Hepatocyte (in vitro differentiated cells): ENCODE measurements at regions not wholly inside any gene's neighbourhood (a gene's known extent, or its start where the extent isn't known, plus 50 kb on each side); places are given as distances from the start of the nearest gene placed in this dataset.

ENCODE experiments used
- DNase-seq: peaks from one replicate; pipeline ENCODE4 v3.0.0-alpha.2; 2016; ENCODE audit warnings: low spot score
- H2AFZ ChIP-seq: fragments of 200-600 bp; sonication (generic); 2 replicates; pipeline ENCODE4 v1.6.0; 2016; ENCODE audit warnings: antibody characterized with exemption, mild to moderate bottlenecking
- H3K27ac ChIP-seq: fragments of 200-600 bp; sonication (generic); 2 replicates; pipeline ENCODE4 v1.5.1; 2016; ENCODE audit warnings: mild to moderate bottlenecking
- H3K27me3 ChIP-seq: fragments of 200-600 bp; sonication (generic); 2 replicates; pipeline ENCODE4 v1.6.1; 2016
- H3K36me3 ChIP-seq: fragments of 200-600 bp; sonication (generic); replicated peaks from 2 replicates; pipeline ENCODE4 v1.5.1; 2016; ENCODE audit warnings: low read depth; ENCODE audit not compliant: insufficient read depth
- H3K4me1 ChIP-seq: fragments of 200-600 bp; sonication (generic); 2 replicates; pipeline ENCODE4 v1.5.1; 2016; ENCODE audit warnings: mild to moderate bottlenecking, moderate library complexity; ENCODE audit not compliant: insufficient read depth
- H3K4me2 ChIP-seq: fragments of 200-600 bp; sonication (generic); 2 replicates; pipeline ENCODE4 v1.6.0; 2016
- H3K4me3 ChIP-seq: fragments of 200-600 bp; sonication (generic); 2 replicates; pipeline ENCODE4 v1.5.1; 2016; ENCODE audit warnings: mild to moderate bottlenecking
- H3K79me2 ChIP-seq: fragments of 200-600 bp; sonication (generic); 2 replicates; pipeline ENCODE4 v1.6.0; 2017; ENCODE audit warnings: mild to moderate bottlenecking
- H3K9me2 ChIP-seq: fragments of 200-600 bp; sonication (generic); replicated peaks from 2 replicates; pipeline ENCODE4 v1.6.0; 2017; ENCODE audit warnings: mild to moderate bottlenecking; ENCODE audit not compliant: insufficient read depth
- H3K9me3 ChIP-seq: fragments of 200-600 bp; sonication (generic); 2 replicates; pipeline ENCODE4 v1.5.1; 2016; ENCODE audit warnings: low read depth, mild to moderate bottlenecking
- H4K20me1 ChIP-seq: fragments of 200-600 bp; sonication (generic); 2 replicates; pipeline ENCODE4 v1.6.0; 2016; ENCODE audit warnings: mild to moderate bottlenecking; ENCODE audit not compliant: insufficient read depth, poor library complexity, severe bottlenecking
- CTCF ChIP-seq: fragments of 200-600 bp; sonication (generic); IDR thresholded peaks from 2 replicates; pipeline ENCODE4 v1.5.1; 2016; ENCODE audit warnings: antibody characterized with exemption, mild to moderate bottlenecking; ENCODE audit not compliant: poor library complexity
- EZH2 ChIP-seq: fragments of 200-600 bp; sonication (generic); IDR thresholded peaks from 2 replicates; pipeline ENCODE4 v1.6.1; 2016; ENCODE audit warnings: antibody characterized with exemption, mild to moderate bottlenecking, borderline replicate concordance
- EZH2phosphoT487 ChIP-seq: fragments of 200-600 bp; sonication (generic); IDR thresholded peaks from one replicate; pipeline ENCODE4 v1.6.1; 2018; ENCODE audit warnings: antibody characterized with exemption, mild to moderate bottlenecking, low read depth, moderate library complexity; ENCODE audit not compliant: unreplicated experiment, severe bottlenecking
- WGBS: methylation state at CpG from one replicate; pipeline ENCODE4 v1.1.6; 2016; ENCODE audit warnings: low lambda C conversion rate; ENCODE audit errors: missing lambda C conversion rate; 5-methylcytosine and 5-hydroxymethylcytosine counted together

DNA sequence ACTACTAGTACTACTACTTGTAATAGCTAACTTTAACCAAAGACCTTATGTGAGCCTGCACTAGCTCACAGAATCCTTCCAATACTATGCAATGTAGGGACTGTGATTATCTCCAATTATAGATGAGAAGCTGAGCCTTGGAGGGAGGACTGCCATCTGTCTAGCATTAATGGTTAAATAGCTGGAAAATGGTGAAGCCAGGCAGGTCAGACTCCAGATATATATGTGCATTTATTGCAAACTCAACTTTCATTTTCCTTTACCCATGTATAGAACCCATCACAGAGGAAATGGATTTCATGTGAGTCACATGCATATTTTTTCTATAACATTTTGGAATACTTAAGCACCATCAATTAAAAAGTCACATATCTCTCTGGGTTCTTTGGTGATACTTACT is 229.9 kb downstream of the BCAS1 start:
- TF ChIP-seq EZH2phosphoT487 (no peak), EZH2 (no peak), CTCF (no peak)
- no peak overlapping the region for H3K4me2 ChIP-seq
- H3K9me2 ChIP-seq, result no peaks in the 10 kb centered on the region
- H3K79me2 ChIP-seq, result no peaks in the 10 kb centered on the region
- H3K9me3 ChIP-seq, result no peaks in the 10 kb centered on the region
- no peak overlapping the region for H3K27ac ChIP-seq
- no peak overlapping the region for H3K4me3 ChIP-seq
- H3K36me3 ChIP-seq, result no peaks in the 10 kb centered on the region
- H4K20me1 ChIP-seq, result no peaks in the 10 kb centered on the region
- no peaks in the 10 kb centered on the region for H3K27me3 ChIP-seq
- H2AFZ ChIP-seq, result no peak overlapping the region
- DNase-seq, result no peak
- H3K4me1 ChIP-seq, result peaks cover 6% of the 10 kb centered on the region

DNA sequence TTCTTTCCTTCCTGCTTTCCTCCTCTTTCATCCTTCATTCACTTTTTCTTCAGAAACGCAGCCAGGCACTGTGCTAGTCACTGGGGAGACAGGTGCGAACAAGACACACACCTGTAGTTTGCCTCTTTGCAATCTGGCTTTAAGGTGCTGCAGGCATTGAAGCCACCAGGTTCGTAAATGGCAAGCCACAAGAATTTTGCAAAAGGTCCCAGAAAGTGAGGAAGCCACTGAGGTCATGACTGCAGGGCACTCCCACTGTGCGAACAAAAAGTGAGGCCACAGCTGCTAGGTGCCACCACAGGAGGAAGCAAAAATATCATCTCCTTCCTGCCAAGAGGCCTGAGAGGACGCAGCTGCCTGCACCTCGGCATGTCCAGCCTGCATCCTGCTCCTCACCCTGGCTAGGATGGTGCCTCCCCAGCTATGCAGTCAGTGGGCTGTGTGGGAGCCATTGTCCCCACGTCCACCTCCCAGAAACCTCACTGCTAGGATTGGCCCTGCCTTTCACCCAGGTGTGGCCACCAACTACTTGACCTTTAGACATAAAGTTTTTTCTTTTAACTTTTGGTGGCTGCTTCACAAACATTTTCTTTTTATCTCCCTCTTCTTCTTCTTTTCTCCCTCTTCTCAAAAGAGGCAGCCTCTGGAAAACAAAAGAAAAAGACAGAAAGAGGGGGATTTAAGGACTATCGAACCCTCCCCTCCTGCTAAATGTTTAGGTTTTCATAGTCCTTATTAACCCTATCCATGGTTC is 230.8 kb downstream of the BCAS1 start:
- no peaks in the 10 kb centered on the region for H3K9me2 ChIP-seq

GRCh38 chr20:53838311-53838868 is 232.0 kb downstream of the BCAS1 start:
- Histone ChIP-seq H3K9me3 (no peaks in the 10 kb centered on the region), H4K20me1 (no peaks in the 10 kb centered on the region), H3K9me2 (no peaks in the 10 kb centered on the region), H3K4me2 (no peak overlapping the region), H3K79me2 (no peaks in the 10 kb centered on the region), H2AFZ (no peak overlapping the region), H3K27ac (peak overlapping the region; percentile 85), H3K36me3 (no peaks in the 10 kb centered on the region), H3K27me3 (no peaks in the 10 kb centered on the region), H3K4me3 (no peak overlapping the region), H3K4me1 (peaks cover 6% of the 10 kb centered on the region)
- 76% methylated on average over 14 of the region's 14 CpGs for WGBS
- TF ChIP-seq EZH2, result no peak
- TF ChIP-seq EZH2phosphoT487, result no peak
- TF ChIP-seq CTCF, result no peak
- DNase-seq, result peak; percentile 68

More for the DNA sequence above, 230.8 kb downstream of the BCAS1 start:
- 74% methylated on average over 8 of the region's 8 CpGs for WGBS
- Histone ChIP-seq H3K36me3 (no peaks in the 10 kb centered on the region), H4K20me1 (no peaks in the 10 kb centered on the region), H3K9me3 (no peaks in the 10 kb centered on the region), H3K27me3 (no peaks in the 10 kb centered on the region), H3K27ac (no peak overlapping the region), H3K4me2 (no peak overlapping the region), H3K79me2 (no peaks in the 10 kb centered on the region), H2AFZ (no peak overlapping the region), H3K4me3 (no peak overlapping the region), H3K4me1 (peaks cover 6% of the 10 kb centered on the region)
- no peak for DNase-seq
- TF ChIP-seq EZH2 (no peak), CTCF (no peak), EZH2phosphoT487 (no peak)
